LNCAP (cell line): ENCODE measurements at regions not wholly inside any gene's neighbourhood (a gene's known extent, or its start where the extent isn't known, plus 50 kb on each side); places are given as distances from the start of the nearest gene placed in this dataset.

Experiments
- CTCF ChIP-seq: fragments of 450-650 bp; IDR thresholded peaks from 2 replicates; pipeline ENCODE4 v1.5.1; 2017; ENCODE audit warnings: mild to moderate bottlenecking

GRCh38 chr10:43929122-43929521 lies 280.4 kb upstream of the ZNF32 start:
- TF ChIP-seq CTCF = no peak

GRCh38 chr10:43928425-43928968 lies 279.8 kb upstream of the ZNF32 start:
- no peak for TF ChIP-seq CTCF

GRCh38 chr10:43926875-43927406 lies 278.3 kb upstream of the ZNF32 start:
- TF ChIP-seq CTCF = no peak

- TF ChIP-seq CTCF = no peak
Measured at GRCh38 chr10:43926371-43926770, 277.7 kb upstream of the ZNF32 start.

GRCh38 chr10:43925793-43926192 lies 277.1 kb upstream of the ZNF32 start:
- no peak for TF ChIP-seq CTCF

GRCh38 chr10:43923328-43923727 lies 274.6 kb upstream of the ZNF32 start:
- no peak for TF ChIP-seq CTCF

GRCh38 chr10:43922335-43923280 lies 273.9 kb upstream of the ZNF32 start:
- TF ChIP-seq CTCF = no peak
